Activated B cell treated with CpG ODN at 0.5 μM for 24 hours (primary cell): ENCODE measurements at regions not wholly inside any gene's neighbourhood (a gene's known extent, or its start where the extent isn't known, plus 50 kb on each side); places are given as distances from the start of the nearest gene placed in this dataset.

Experiments
- ATAC-seq: fragments of 200-7000 bp; cut with Tn5 transposase; one replicate; pipeline ENCODE4 v1.10.0; 2021; ENCODE audit warnings: low read depth, mild to moderate bottlenecking, moderate library complexity
- CTCF ChIA-PET: fragments of 350-600 bp; sonication (Branson Sonifier 250); formaldehyde crosslinking; loops from one replicate; lab custom pipeline; 2021; ENCODE audit warnings: antibody characterized with exemption; lab: Charles Lee
- POLR2A ChIA-PET: fragments of 350-600 bp; sonication (Branson Sonifier 250); formaldehyde crosslinking; loops from one replicate; lab custom pipeline; 2021; ENCODE audit warnings: antibody characterized with exemption; lab: Charles Lee
- DNase-seq: peaks from one replicate; pipeline ENCODE4 v3.0.0; 2022
- H3K27ac Mint-ChIP-seq: one replicate; pipeline ENCODE4 v1.8.0; 2020; ENCODE audit warnings: mixed read lengths
- H3K27me3 Mint-ChIP-seq: one replicate; pipeline ENCODE4 v1.8.0; 2021; ENCODE audit warnings: mixed read lengths
- H3K36me3 Mint-ChIP-seq: one replicate; pipeline ENCODE4 v1.8.0; 2021; ENCODE audit warnings: low read depth, mixed read lengths
- H3K4me1 Mint-ChIP-seq: one replicate; pipeline ENCODE4 v1.8.0; 2021; ENCODE audit warnings: mixed read lengths
- H3K4me3 Mint-ChIP-seq: one replicate; pipeline ENCODE4 v1.8.0; 2020; ENCODE audit warnings: mild to moderate bottlenecking, mixed read lengths
- H3K9me3 Mint-ChIP-seq: one replicate; pipeline ENCODE4 v1.8.0; 2020; ENCODE audit warnings: mixed read lengths
- intact Hi-C: fragments of 100-400 bp; cut with micrococcal nuclease; formaldehyde crosslinking; loops from one replicate; pipeline ENCODE4 v1.15.1; 2024
- TF ChIP-seq, protein P1 (sequence below): fragments of 200-600 bp; IDR thresholded peaks from one replicate; pipeline ENCODE4 v1.8.0; 2022; ENCODE audit warnings: antibody characterized with exemption, mild to moderate bottlenecking

DNA sequence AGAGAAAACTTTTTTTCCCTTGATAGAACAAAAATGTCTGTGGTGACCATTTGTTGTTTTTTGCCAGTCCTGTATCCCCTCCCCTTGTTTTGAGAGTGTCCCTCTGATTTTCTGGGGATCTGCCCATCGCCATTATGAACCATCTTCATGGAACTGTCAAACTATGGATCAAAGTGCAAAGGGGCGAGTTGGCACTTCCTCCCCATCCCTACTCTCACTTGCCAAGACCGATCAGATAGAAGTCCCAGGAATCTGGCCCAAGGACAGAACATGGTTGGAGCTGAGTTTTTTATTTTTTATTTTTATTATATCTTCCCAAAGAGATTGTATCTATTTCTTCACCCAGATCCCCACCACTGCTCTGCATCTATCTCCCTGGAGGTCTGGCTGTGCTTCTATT, 221.4 kb downstream of the IKZF2 start:
- H3K4me3 Mint-ChIP-seq, result no peak overlapping the region
- POLR2A ChIA-PET, result no interaction called here
- no peaks in the 10 kb centered on the region for H3K4me1 Mint-ChIP-seq
- DNase-seq (no peak), ATAC-seq (no peak)
- peaks cover under 1% of the 10 kb centered on the region for H3K9me3 Mint-ChIP-seq
- TF ChIP-seq, protein P1, sequence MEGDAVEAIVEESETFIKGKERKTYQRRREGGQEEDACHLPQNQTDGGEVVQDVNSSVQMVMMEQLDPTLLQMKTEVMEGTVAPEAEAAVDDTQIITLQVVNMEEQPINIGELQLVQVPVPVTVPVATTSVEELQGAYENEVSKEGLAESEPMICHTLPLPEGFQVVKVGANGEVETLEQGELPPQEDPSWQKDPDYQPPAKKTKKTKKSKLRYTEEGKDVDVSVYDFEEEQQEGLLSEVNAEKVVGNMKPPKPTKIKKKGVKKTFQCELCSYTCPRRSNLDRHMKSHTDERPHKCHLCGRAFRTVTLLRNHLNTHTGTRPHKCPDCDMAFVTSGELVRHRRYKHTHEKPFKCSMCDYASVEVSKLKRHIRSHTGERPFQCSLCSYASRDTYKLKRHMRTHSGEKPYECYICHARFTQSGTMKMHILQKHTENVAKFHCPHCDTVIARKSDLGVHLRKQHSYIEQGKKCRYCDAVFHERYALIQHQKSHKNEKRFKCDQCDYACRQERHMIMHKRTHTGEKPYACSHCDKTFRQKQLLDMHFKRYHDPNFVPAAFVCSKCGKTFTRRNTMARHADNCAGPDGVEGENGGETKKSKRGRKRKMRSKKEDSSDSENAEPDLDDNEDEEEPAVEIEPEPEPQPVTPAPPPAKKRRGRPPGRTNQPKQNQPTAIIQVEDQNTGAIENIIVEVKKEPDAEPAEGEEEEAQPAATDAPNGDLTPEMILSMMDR, result no peak
- no peaks in the 10 kb centered on the region for H3K36me3 Mint-ChIP-seq
- H3K27me3 Mint-ChIP-seq, result no peaks in the 10 kb centered on the region
- CTCF ChIA-PET, result no interaction called here
- no peak overlapping the region for H3K27ac Mint-ChIP-seq
- intact Hi-C loops, result no loop called here

DNA sequence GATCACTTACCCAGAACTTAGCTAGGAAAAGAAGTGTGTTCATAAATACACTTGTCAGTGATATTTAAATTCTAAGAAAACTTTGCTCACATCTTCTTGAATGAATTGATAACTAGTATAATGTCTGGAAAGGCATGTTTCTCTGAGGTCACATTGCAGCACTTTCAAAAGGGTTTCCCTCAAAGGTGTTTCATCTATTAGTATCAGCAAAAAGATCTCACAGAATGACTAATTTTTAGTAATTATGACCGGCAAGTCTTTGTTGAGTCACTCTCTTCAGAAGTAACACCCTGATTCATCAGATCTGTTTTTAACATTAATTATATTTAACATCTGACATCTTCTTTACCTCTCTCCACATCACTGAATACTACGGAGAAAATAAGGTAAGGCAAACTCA, 222.3 kb downstream of the IKZF2 start:
- Mint-ChIP-seq H3K4me3 (no peak overlapping the region), H3K36me3 (no peaks in the 10 kb centered on the region), H3K9me3 (peaks cover 2% of the 10 kb centered on the region), H3K27me3 (no peaks in the 10 kb centered on the region), H3K4me1 (no peaks in the 10 kb centered on the region), H3K27ac (no peak overlapping the region)
- ATAC-seq, result no peak
- TF ChIP-seq, protein P1, result no peak
- POLR2A ChIA-PET, result no interaction called here
- DNase-seq, result no peak
- CTCF ChIA-PET, result no interaction called here
- intact Hi-C loops, result no loop called here

DNA sequence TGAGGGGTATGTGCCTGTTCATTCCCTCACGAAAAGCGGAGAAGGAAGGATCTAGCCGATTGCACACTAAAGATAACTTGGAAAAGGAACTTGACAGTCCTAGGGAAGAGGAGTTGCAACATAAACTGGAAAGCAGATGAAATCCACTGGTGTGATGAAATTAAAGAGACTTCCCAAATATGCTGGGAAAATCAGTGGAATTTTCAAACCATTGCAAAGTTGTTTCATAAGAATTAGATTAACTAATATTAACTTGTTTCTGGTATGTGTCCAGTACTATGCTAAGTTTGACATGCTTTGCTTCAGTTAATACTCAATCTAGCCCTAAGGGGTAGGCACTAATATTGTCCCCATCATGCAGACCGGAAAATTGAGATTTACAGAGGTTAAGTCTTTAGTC, 222.7 kb downstream of the IKZF2 start:
- intact Hi-C loops, result no loop called here
- TF ChIP-seq, protein P1, result no peak
- peaks cover 2% of the 10 kb centered on the region for H3K9me3 Mint-ChIP-seq
- no peak overlapping the region for H3K4me3 Mint-ChIP-seq
- H3K27ac Mint-ChIP-seq, result no peak overlapping the region
- no peaks in the 10 kb centered on the region for H3K36me3 Mint-ChIP-seq
- H3K4me1 Mint-ChIP-seq, result no peaks in the 10 kb centered on the region
- ChIA-PET CTCF (no interaction called here), POLR2A (no interaction called here)
- ATAC-seq (no peak), DNase-seq (no peak)
- H3K27me3 Mint-ChIP-seq, result no peaks in the 10 kb centered on the region

DNA sequence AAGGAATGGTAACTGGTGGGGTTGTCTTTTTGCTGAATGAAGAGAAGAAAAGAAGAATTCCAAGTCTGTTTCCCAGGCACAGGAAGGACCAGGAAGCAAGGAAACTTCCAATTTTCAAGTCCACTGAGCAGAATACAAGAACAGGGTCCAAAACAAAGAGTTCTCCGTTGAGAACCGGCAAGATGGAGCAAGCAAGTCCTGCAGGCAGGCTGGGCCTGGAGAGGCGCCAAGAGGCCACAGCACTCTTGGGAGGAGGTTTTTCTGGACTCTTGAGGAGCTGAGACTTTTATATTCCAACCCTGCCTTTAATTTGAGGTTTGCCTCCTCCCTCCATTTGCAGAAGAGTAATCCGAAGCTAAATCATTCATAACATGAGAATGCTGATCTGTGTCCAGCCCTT, 224.5 kb downstream of the IKZF2 start:
- Mint-ChIP-seq H3K9me3 (peaks cover 2% of the 10 kb centered on the region), H3K27ac (no peak overlapping the region), H3K4me3 (no peak overlapping the region), H3K27me3 (no peaks in the 10 kb centered on the region), H3K36me3 (no peaks in the 10 kb centered on the region), H3K4me1 (no peaks in the 10 kb centered on the region)
- ChIA-PET CTCF (no interaction called here), POLR2A (no interaction called here)
- intact Hi-C loops, result no loop called here
- TF ChIP-seq, protein P1, result no peak
- no peak for ATAC-seq
- no peak for DNase-seq

DNA sequence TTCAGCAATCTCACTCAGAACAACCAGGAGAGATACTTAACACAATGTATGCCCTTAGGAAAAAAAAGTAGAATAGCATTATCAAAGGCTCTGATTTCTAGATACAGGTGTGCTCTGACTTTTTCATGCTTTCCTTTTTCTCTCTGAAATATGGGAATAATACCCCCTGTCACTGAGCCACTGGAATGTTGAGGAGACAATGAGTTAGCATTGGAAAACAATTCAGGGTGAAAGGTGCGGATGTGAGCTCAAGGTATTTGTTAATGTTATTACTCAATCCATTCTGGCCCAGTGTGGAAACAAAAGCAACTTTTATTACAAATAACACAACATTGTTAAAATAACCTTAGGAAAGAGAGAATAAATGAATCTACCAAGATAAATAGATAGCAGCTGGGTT, 228.0 kb downstream of the IKZF2 start:
- CTCF ChIA-PET, result no interaction called here
- H3K27ac Mint-ChIP-seq, result no peak overlapping the region
- DNase-seq (no peak), ATAC-seq (no peak)
- intact Hi-C loops, result no loop called here
- POLR2A ChIA-PET, result no interaction called here
- no peaks in the 10 kb centered on the region for H3K27me3 Mint-ChIP-seq
- TF ChIP-seq, protein P1, result no peak
- H3K4me3 Mint-ChIP-seq, result no peak overlapping the region
- no peaks in the 10 kb centered on the region for H3K36me3 Mint-ChIP-seq
- no peaks in the 10 kb centered on the region for H3K4me1 Mint-ChIP-seq
- H3K9me3 Mint-ChIP-seq, result peaks cover 2% of the 10 kb centered on the region
